ENCODE measurements at regions not wholly inside any gene's neighbourhood (a gene's known extent, or its start where the extent isn't known, plus 50 kb on each side); places are given as distances from the start of the nearest gene placed in this dataset.
A peak's percentile ranks its signal among the peaks of the same experiment; 100 is the strongest.

DNA sequence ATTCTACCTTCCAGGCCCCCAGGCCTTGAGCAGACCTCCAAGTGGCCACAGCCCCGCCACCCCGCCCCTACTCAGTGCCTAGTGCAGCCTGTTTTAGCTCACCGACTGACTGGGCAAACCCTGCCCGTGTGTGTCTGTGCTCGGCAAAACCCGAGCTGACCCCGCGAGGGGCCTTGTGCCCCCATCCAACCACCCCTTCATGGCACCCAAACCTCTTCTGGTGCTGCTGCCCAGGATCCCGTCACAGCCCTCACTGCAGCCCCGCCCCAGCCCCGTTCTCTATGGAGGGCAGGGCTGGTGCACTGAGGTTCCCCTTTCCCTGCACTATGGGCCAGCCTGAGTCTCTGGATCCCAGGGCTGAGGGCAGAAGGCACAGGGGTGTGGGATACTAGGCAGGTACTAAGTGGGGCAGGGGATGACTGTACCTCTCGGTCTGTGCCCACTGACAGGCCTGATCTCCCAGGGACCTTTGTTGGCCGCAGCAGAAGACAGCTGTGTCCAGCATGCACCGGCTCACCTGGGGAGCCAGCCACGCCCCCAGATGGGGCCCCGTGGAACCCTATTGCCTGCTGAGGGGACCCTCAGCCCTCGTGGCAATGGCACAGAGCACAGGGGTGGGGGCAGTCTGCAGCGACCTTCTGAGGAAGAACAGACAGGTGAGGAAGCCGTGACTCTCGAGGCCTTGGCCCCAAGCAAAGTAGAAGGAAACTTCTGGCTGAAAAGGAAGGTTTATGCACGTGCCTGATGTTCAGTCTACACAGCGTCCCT lies 69.9 kb upstream of the OTOS start:
- no peak for DNase-seq

DNA sequence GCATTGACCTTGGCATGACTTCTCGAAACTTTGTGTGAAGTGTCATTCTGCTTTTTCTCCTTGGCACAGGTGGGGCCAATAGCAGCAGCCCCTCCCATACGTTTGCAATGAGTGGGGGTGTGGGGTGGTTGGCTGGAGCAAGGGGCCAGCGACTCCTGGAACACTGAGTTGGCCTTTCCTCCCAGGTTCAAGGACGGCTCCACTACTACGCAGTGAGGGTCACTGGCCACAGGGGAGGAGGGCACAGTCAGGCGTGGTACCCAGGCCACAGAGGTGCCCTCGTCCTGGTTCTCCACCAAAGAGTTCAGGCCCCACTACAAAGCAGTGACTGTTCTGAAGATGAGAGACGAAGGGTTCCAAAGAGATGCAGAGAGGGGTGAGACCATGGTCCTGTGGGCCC lies 70.6 kb upstream of the OTOS start:
- DNase-seq: no peak

DNA sequence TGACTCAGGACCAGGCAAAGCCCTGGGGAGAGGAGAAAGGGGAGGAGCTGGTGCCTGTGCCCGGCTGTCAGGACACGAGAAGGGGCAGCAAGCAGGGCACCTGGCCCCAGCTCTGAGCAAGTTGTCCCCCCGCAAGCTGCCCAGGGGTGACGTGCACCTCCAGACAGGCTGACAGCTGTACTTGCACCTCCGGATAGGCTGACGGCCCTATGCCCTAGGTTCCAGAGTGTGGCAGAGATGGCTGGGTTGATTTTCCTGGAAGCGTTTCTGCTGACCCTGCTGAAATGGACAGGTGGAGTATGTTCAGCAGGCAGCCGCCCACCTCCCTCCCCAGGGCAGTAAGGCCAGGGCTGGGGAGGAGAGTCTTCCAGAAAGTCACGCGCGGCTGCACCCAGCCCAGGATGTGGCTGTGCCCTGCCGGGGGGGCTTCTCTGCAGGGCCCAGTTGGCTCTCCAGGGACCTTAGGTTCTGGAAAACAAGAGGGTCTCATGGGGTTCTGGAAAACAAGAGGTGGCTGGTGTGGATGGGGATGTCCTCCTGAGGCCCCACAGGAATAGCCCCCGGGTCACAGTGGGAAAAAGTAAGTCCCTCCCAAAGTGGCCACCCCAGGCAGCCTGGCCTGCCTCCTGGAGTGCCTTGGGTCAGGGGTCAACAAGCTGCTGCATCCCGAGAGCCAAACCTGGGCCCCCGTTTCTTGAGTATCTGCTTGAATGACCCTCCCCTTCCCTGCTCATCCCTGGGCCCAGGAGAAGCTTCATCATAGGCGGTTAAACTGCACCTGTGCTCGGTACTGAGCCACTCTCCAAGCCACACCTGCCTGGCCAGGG lies 71.4 kb upstream of the OTOS start:
- DNase-seq: no peak

DNA sequence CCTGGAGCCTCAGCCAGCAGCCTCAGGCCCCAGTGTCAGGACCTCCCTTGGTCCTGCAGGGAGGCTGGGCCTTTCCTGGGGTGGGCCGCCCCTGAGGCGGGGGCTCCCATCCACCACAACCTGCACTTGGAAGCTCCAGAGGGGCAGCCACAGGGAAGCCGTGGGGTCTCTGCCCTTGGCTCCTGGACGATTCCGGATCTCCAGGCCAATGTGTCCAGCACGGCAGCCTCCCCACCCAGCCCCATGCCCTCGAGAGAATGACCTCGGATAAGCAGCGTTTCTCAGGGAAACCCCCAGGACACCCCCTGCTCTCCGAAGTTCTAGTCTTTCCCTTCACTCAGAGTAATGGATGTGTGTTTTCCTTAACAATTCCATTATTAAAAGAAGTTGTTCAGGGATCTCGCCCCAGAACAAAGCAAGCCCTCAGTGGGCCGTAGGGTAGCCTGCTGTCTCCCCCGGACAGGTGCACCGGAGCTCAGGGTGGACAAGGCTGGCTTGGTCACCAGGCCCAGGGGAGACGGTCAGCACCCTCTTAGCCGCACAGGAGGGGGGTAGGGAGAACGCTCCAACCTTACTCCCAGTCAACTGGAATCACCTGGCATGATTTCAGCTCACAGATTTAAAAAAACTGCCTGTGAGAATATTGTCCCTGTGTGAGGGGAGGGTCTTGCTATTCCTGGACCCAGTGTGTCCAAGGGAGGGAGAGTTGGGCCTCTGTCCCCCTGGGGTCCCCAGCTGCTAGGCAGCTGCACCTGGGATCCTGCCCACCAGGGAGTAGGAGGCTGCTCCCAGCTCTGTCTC lies 72.2 kb upstream of the OTOS start:
- no peak for DNase-seq

DNA sequence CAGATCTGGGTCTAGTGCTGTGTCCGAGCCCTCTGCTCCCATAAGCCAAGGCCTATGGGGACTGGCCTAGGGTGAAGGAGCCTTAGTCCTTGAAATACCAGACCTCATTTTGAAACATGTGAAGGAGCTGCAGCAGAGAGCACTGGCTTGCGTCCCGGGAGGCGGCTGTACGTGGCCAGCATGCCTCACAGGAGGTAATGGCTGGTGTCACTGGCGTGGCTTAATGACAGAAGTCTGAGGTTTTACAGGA lies 72.7 kb upstream of the OTOS start:
- DNase-seq: peak in 1 of 2 donors; percentile 45

DNA sequence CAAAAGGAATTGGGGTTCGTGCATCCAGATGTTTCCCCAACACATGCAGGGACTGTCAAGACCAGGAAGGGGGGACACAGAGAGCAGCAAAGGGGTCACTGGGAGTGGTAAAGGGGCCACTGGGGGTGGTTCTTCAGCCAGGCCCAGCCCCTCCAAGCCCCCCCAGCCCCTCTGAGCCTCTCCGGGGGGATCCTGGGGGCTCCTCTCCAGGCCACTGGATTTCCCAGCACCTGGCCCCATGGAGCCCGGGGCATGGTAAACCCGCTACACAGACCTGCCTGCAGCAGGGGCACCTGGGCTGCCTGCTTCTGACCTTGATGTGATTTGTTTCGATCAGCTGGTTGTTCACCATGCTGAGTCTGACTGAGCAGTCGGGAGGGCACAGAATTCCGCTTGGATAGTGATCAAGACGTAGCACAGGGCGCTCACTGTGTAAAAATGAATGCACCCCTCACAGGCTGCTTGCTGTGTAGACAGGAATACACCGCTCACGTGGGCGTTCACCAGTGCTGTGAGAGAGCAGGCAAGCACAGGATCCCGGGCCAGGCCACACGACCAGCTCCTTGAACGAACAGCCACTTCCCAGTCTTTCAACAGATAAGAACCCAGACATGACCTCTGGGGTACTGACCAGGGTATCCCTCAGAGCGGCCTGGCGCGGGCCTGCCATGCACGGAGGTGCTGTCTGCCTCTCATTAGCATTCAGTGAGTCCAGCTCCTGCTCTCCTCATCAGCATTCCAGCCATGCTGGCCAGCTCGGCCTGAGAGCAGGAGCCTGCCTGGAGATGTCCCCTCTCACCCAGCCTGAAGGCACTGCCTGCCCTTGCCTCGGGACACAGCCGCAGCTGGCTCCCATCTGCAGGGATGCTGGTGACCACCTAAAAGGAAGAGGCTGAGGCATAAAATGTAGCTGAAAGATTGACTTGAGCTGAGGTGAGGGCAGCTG lies 73.3 kb upstream of the OTOS start:
- DNase-seq: peak in 1 of 2 donors; percentile 28

DNA sequence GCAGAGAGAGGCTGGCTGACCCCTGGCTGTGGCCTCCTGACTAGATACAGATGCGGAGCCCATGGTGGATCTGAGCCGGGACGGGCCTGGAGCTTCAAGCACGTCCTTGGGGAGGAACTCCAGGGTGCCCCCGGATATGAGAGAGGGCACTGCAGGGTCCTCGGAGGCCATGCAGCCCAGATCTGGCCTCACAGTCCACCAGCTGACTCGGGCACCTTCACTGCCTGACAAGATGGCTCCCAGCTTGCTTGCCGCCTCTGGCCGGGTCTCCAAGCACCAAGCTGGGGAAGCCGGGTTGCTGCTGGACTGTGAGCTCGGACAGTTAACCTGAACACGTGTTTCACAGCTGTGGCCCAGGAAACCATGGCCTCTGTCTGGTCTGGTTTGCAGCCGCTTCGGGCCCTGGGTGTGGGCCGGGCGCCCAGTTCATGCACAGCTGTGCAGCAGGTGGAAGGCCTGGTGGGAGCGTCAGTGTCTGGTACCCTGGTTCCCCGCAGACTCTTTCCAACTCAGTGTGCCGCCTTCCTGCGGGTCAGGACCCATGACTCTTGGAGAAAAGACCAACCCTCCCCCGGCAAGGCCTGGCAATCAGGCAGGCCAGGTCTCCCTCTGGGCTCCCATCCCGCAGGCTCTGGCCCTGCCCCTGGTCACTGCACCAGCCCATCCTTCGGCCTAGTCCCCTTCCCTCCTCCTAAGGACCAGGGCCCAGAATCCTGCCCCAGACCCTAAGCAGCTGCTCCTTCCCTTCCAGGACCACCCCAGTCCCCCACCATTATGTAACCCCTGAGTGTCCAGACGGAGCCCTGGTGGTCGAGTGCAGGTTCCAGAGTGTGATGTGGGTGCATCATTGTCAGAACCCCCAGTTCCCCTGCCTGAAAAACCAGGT lies 74.6 kb upstream of the OTOS start:
- no peak for DNase-seq

DNA sequence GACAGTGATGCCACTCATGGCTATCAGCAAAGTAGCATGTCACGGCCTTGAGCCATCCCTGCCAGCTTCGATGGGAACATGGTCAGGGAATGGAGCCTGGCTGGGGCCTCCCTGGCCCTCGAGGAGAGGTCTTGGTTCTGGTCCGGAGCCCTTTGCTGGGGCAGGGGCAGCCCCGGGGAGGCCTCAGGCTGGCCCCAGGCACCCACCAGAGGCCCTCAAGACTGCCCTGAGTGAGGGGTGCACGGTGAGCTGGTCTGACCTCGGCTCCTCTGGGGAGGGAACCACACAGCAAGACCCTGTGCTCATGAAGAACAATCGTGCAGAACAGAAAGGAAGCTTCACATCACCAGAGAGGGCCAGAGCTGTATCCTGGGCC lies 75.2 kb upstream of the OTOS start:
- DNase-seq: no peak

DNA sequence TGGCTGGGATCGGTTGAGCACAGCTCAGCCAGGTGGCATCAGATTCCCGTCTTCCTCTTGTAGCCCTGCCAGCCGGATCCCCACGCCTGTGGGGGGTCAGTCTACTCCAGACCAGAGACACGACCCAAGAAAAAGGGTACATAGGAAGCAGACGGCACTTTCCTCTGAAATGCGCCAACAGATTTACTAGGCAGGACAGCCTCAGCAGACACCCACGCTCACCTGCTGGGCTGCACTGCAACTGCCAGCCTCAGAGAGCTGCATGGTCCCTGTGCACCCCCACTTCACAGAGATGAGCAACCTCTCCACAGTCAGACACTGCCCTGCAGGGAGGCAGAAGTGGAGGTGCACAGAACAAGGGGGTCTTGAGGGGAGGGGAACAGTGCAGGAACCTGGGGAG lies 75.7 kb upstream of the OTOS start:
- DNase-seq: no peak

DNA sequence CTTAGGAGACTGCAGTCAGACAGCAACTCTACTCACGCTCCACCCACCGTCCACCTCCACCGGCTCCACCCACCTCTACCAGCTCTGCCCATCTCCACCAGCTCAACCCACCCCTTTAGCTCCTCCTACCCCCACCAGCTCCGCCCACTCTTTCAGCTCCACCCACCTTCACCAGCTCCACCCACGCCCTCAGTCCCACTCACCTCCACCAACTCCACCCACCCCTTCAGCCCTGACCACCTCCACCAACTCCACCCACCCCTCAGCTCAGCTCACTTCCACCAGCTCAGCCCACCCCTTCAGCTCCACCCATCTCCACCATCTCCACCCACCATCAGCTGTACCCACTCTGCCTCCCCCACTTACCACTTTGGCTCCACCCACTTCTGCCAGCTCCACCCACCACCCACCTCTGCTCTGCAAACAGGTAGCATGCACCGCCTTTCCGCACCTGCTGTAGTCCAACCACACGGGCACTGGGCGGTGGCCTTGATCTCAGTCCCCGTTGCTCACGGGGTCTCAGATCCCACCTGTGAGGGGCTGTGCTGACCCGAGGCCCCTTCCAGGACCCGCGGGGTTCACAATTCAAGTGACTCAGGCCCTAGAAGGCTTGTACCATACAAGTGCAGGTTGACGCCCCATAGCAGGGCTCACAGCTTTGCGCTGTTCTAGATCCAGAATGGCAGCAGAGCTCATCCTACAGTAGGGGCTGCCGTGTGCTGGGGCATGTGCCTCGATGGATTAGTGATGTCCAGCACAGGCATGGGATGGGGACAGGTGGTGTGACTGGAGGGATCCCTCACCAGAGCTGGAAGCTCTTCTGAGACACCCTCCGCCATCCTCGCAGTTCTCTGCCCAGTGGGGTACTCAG lies 77.2 kb upstream of the OTOS start:
- DNase-seq: no peak

DNA sequence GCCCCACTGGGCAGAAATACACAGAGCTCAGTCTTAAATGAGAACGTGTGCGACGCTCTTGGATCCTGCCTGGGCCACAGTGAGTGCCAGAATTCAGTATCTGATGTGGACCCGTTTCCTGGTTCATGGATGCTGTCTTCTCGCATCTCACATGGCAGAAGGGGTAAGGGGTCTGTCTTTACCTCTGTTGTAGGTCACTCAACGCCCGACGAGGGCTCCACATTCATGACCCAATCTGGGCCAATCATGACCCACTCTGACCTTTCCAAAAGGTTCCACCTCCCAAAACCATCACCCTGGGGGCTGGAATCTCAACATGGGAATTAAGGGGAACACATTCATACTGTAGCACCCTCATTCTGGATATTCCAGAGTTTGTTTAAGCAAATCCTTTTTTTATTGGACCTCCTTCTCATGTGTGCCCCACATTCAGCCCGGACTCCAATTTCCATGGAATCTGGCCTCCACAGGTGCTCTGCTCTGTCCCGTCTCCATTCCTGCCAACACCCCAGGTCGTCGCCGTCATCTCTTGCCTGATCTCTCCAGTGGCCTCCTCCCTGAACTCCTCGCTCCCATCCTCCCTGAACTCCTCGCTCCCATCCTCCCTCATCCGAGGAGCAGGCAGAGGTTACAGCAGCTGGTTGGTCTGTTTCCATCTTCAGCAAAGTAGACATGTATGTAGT lies 78.9 kb upstream of the OTOS start:
- DNase-seq: no peak

DNA sequence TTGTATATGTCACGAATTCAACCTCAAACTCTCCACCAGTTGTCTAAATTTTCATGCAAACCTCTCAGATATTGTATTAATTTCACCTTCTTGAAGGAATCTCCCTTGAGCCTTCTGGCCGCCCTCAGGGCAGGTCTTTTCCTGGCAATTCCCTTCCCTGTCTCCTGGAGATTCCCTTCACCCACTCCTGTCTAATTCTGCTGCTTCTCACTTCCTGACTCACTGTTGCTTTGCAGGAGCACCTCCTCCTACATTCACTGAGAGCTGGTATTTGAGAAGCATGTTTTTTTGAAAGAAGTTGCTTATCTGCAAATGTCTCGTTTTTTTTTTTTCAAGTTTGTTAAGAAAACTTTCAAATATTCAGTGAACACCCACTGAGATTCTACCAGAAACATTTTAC lies 79.9 kb upstream of the OTOS start:
- DNase-seq: no peak

DNA sequence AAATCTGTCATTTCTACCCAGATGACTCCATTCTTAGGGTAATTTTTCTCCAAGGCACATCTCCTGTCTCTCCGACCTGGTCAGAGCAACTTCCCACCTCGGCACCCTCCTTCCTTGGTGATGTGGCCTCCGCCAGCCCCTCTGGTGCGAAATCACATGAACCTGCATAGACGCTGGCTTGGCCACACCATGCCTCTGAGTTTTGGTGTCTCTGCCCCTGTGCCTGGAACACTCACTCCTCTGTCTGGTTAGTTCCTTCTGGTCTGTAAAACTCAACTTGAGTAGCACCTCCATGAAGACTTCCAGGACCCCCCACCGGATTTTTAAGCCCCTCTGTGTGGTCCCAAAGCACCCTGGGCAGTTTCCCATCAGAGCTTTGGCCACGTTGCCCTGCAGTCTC lies 83.2 kb upstream of the OTOS start:
- no peak for DNase-seq

DNA sequence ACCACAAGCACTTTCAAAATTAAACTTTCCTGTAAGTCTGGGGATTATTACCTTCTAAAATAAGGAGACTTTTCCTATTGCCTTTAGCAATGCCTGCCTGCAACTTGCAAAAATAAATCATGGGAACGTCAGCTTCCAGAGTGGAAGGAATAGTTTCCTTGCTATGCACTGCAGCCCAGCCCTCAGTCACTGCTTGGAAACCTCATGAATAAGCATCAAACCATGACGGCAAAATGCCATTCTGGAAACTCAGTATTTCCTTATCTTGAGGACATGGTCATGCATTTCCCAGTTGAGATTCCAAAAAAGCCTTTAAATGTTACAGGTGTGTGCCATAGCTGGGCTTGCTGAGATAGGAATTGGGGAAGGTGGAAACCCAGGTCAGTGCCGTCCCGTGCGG lies 84.2 kb upstream of the OTOS start:
- no peak for DNase-seq

DNA sequence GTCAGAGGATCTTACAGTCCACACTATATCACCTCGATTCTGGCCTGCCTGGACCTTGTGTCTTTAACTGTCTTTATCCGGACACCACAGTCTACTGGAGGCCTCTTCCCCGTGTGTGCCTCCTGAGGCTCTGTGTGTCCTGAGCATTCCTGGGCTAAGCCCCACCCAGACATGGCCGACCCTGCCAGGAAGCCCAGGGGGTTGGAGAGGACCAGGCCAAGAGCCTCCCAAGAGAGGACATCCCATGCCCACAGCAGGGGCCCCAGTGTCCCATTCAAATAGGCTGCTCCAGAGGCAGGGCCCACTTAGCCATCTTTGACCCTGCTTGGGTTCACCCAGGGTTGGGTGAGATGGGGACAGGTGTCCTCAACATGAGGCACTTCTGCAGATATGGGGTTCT lies 84.7 kb upstream of the OTOS start:
- no peak for DNase-seq

DNA sequence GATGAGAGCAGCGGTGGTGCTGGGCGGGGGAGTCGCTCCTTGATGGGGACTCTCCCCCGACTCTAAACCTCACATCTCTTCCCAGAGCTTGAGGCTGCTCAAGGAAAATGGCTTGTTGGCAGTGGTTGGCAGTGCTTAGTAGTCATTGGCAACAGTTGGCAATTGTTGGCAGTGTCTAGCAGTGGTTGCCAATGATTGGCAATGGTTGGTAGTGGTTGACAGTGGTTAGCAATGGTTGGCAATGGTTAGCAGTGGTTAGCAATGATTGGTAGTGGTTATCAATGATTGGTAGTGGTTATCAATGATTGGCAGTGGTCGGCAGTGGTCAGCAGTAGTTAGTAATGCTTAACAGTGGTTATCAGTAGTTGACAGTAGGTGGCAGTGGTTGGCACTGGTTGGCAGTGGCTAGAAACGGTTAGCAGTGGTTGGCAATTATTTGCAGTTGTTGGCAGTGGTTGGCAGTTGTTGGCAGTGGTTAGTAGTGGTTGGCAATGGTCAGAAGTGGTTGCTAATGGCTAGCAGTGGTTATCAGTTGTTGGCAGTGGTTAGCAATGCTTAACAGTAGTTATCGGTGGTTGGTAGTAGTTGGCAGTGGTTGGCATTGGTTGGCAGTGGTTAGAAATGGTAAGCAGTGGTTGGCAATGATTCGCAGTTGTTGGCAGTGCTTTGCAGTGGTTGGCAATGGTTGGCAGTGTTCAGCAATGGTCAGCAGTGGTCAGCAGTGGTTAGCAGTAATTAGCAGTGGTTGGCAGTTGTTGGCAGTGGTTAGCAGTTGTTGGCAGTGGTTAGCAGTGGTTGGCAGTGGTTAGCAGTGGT lies 85.4 kb upstream of the OTOS start:
- DNase-seq: no peak

DNA sequence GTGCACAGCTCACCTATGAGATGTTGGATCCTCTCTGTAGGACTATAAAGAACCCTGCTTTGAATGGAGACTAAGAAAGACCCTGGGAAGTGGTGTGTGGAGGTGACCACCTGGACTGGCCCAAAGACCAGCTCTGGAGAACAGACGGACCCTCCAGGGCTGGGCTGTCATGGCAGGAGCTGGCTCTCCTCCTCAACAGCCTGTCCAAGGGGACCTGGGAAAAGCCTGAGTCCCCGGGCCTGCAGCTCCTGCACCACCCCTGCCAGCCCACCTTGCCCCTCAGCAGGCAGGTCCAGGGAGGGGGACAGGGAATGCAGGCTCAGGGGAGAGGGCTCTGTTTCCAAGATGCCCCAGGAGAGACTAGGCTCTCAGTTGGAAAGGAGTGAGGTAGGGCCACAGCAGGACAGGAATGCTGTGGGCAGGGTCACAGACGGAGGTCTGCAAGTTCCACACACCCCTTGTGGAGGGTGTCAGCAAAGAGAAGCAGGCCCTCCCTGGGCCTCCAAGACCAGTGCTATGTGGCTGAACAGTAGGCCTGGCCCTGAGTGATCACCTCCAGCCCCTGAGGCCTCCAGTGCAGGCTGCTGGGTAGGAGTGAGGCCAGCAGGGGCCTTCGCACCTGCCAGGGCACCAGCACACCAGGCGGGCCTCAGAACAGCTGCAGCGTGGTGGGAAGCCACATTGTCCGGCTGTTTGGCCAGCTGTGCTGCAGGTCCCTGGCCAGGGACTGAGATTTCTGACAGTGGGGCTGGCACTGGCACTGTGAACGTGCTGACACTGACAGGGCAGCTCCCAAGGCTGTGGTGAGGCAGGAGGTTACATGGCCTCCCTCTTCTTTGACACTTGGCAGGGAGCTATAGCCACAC lies 86.4 kb upstream of the OTOS start:
- no peak for DNase-seq
